ENCODE measurements at regions not wholly inside any gene's neighbourhood (a gene's known extent, or its start where the extent isn't known, plus 50 kb on each side); places are given as distances from the start of the nearest gene placed in this dataset.

DNA sequence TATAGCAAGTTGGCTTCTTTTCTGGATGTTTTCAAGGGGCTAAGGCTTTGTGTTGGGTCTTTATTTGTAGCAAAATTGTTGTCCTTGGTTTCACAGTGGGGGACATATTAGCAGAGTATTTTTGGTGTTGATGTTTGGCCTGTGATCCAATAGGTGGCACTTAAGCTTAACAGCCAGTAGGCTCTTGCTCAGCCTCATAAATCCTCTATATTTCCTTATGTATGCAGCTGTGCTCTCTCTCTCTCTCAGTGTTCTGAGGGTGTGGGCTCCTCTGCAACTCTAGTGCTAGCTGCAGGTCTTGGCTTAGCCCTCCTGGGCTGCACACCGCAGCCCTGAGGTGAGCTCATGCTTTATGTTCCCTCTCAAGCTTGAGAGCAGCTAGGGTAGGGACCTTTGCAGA is 195.0 kb upstream of the GHR start:
- Histone ChIP-seq H2AFZ (ENCODE audit: low read length) (no peak overlapping the region), H3K23me2 (ENCODE audit: insufficient read length, low read depth, low read length, poor library complexity, severe bottlenecking) (no peaks in the 10 kb centered on the region)

More for the DNA sequence above, 195.0 kb upstream of the GHR start:
- Histone ChIP-seq H3K4ac (ENCODE audit: low read depth, low read length) (no peak overlapping the region), H3K56ac (ENCODE audit: insufficient read length, low read depth, low read length) (no peak overlapping the region), H3K14ac (ENCODE audit: insufficient read depth, low read length) (peak overlapping the region; percentile 73; the same call in 1 of the 2 replicates), H3T11ph (ENCODE audit: low read length) (no peak overlapping the region), H2AK5ac (ENCODE audit: insufficient read length, low read length) (no peak overlapping the region), H2BK120ac (ENCODE audit: low read depth, low read length, poor library complexity, severe bottlenecking) (no peak overlapping the region), H4K8ac (replicated peaks; ENCODE audit: insufficient read length, low read depth, low read length) (no peak overlapping the region), H2BK15ac (ENCODE audit: low read depth, low read length) (no peak overlapping the region), H4K91ac (ENCODE audit: insufficient read length, low read depth, low read length) (no peak overlapping the region), H3K4me2 (ENCODE audit: insufficient read depth, insufficient read length, low read length) (no peak overlapping the region), H3K4me1 (ENCODE audit: insufficient read depth, low read length) (no peaks in the 10 kb centered on the region), H3K9me3 (ENCODE audit: control insufficient read depth, low read depth, low read length) (no peaks in the 10 kb centered on the region), H2BK5ac (ENCODE audit: insufficient read length, low read length) (no peak overlapping the region), H3K9ac (ENCODE audit: extremely low read depth, insufficient read length, low read length) (no peak overlapping the region), H3K27ac (ENCODE audit: insufficient read length, low read depth, low read length) (no peak overlapping the region), H3K23ac (ENCODE audit: insufficient read length, low read depth, low read length) (no peak overlapping the region), H3K79me2 (ENCODE audit: insufficient read depth, low read length) (no peaks in the 10 kb centered on the region), H4K20me1 (ENCODE audit: control insufficient read depth, insufficient read depth, insufficient read length) (no peaks in the 10 kb centered on the region), H2BK20ac (ENCODE audit: low read depth, low read length, poor library complexity, severe bottlenecking) (no peak overlapping the region), H3K27me3 (ENCODE audit: insufficient read depth, low read length) (no peaks in the 10 kb centered on the region), H4K5ac (ENCODE audit: insufficient read length, low read depth, low read length) (no peak overlapping the region), H2BK12ac (ENCODE audit: insufficient read length, low read depth, low read length) (no peak overlapping the region), H3K18ac (ENCODE audit: insufficient read length, low read depth, low read length) (no peak overlapping the region), H3K79me1 (ENCODE audit: insufficient read depth, low read depth, low read length, poor library complexity, severe bottlenecking) (no peaks in the 10 kb centered on the region)
- H3K36me3 Mint-ChIP-seq (ENCODE audit: insufficient read depth in 1 of 3, low read depth in 3 of 3): peaks cover 0 to 6% (median 6%) of the 10 kb centered on the region in 3 experiments; a peak in 5 of 7 replicates
- no peak overlapping the region for H3K4me3 Mint-ChIP-seq
- H3K27ac Mint-ChIP-seq: peak overlapping the region in 1 of 3 experiments; percentile 24; a peak in 2 of 7 replicates
- DNase-seq: no peak
- TF ChIP-seq, protein P1, sequence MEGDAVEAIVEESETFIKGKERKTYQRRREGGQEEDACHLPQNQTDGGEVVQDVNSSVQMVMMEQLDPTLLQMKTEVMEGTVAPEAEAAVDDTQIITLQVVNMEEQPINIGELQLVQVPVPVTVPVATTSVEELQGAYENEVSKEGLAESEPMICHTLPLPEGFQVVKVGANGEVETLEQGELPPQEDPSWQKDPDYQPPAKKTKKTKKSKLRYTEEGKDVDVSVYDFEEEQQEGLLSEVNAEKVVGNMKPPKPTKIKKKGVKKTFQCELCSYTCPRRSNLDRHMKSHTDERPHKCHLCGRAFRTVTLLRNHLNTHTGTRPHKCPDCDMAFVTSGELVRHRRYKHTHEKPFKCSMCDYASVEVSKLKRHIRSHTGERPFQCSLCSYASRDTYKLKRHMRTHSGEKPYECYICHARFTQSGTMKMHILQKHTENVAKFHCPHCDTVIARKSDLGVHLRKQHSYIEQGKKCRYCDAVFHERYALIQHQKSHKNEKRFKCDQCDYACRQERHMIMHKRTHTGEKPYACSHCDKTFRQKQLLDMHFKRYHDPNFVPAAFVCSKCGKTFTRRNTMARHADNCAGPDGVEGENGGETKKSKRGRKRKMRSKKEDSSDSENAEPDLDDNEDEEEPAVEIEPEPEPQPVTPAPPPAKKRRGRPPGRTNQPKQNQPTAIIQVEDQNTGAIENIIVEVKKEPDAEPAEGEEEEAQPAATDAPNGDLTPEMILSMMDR (conservative IDR thresholded peaks at IDR 0.05): no peak
- H3K27me3 Mint-ChIP-seq (ENCODE audit: low read depth): no peaks in the 10 kb centered on the region; the same call in 1 of the 2 replicates
- H3K4me1 Mint-ChIP-seq: peaks cover 37% of the 10 kb centered on the region in 2 experiments
- WGBS (ENCODE audit: extremely low coverage, insufficient read length, low lambda C conversion rate): no CpG with 5 or more reads among the region's 1 CpG
- H3K9me3 Mint-ChIP-seq: peaks cover 4 to 12% of the 10 kb centered on the region in 2 experiments; a peak in 3 of 5 replicates
